Esophagus muscularis mucosa (tissue), 4 donors: ENCODE measurements at regions not wholly inside any gene's neighbourhood (a gene's known extent, or its start where the extent isn't known, plus 50 kb on each side); places are given as distances from the start of the nearest gene placed in this dataset.

Experiments
- EP300 ChIP-seq: sonication (generic); formaldehyde crosslinking; IDR thresholded peaks from one replicate; pipeline ENCODE4 v1.6.1; 2017; ENCODE audit warnings: antibody characterized with exemption
- POLR2A ChIP-seq: fragments of 450-650 bp; IDR thresholded peaks from one replicate; pipeline ENCODE4 v1.6.1; 2017; ENCODE audit warnings: antibody characterized with exemption, moderate library complexity, mild to moderate bottlenecking, low read depth
- POLR2AphosphoS5 ChIP-seq, 2 donors: sonication (generic); formaldehyde crosslinking; IDR thresholded peaks; one replicate each; pipeline ENCODE4 v1.6.1; 2017; ENCODE audit warnings: antibody characterized with exemption in 2 of 2
- TF ChIP-seq, protein P1 (sequence below), 3 experiments: fragments of 200-600 bp in 2 of 3; fragments of 450-650 bp in 1 of 3; sonication (generic) in 2 of 3; IDR thresholded peaks; one replicate each; pipeline ENCODE4 v1.5.1; 2017 to 2019; ENCODE audit warnings: antibody characterized with exemption in 3 of 3, mild to moderate bottlenecking in 2 of 3, moderate library complexity in 1 of 3

DNA sequence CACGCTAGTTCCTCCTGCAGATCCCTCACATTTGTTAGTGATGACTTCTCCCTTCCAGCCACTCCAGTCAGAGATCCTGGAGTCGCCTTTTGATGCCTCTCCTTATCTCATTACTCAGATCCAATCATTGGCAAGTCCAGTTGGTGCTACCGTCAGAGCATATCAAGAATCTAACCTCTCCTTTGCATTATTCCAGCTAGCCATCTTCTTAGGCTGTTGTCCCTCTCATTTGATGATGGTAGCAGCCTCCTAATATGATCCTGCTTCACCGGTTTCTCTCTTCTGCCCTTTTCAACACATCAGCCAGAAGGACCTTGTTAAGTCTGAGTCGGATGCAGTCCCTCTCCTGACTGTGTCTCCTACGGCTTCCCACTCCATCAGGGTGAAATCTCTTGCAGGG is 305.6 kb downstream of the THBS2 start:
- TF ChIP-seq, protein P1, sequence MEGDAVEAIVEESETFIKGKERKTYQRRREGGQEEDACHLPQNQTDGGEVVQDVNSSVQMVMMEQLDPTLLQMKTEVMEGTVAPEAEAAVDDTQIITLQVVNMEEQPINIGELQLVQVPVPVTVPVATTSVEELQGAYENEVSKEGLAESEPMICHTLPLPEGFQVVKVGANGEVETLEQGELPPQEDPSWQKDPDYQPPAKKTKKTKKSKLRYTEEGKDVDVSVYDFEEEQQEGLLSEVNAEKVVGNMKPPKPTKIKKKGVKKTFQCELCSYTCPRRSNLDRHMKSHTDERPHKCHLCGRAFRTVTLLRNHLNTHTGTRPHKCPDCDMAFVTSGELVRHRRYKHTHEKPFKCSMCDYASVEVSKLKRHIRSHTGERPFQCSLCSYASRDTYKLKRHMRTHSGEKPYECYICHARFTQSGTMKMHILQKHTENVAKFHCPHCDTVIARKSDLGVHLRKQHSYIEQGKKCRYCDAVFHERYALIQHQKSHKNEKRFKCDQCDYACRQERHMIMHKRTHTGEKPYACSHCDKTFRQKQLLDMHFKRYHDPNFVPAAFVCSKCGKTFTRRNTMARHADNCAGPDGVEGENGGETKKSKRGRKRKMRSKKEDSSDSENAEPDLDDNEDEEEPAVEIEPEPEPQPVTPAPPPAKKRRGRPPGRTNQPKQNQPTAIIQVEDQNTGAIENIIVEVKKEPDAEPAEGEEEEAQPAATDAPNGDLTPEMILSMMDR (IDR thresholded peaks at IDR 0.05): no peak
- TF ChIP-seq POLR2AphosphoS5 (IDR thresholded peaks at IDR 0.05): no peak
- TF ChIP-seq POLR2A: no peak
- no peak for TF ChIP-seq EP300
